ENCODE measurements at regions not wholly inside any gene's neighbourhood (a gene's known extent, or its start where the extent isn't known, plus 50 kb on each side); places are given as distances from the start of the nearest gene placed in this dataset.

DNA sequence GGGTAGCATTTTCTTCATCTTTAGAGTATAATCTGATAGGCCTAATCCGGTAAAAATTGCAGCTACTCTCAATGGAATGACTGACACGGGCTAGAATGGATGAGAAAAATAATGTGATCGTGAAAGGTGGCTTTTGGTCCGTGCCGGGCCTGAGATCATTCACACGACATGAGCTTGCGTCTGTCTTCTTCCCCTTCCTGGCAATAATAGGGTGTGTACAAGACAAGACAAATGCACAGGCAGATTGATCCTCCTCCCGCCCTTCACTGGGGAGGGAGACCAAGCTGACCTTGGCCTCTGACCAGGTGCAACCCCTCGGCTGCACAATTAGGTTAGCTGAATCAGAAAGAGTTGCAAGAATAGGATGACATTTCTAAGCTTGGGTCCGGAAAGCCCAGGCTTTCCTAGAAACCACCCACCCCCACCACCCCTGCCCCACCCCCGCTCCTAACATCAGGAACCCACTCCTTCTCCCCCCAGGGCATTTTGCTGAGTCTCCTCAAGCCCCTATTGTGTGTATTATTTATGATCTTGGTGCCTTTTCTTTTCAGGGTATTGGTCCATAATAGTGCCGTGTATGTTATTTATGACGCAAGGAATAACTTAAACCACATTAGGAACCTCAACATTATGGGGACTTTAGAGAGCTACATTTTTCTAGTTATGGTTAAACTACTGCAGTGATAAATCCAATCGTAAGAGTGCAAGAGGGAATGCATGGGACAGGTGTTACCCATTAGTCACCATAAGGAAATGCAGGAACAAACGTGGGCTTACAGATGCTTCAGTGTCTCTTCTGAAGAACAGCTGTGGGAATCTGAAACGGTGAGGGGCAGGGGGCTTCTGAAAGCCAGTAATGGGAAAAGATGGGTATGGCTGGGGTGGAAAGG, 540.1 kb upstream of the PSMD7 start:
- no peaks in the 10 kb centered on the region for H3K23me2 ChIP-seq (ENCODE audit: low read depth, low read length)
- H2AK5ac ChIP-seq (ENCODE audit: low read depth, low read length), result no peak overlapping the region
- CTCF ChIA-PET (ENCODE audit: partially characterized antibody), result interaction anchor here (1.0 to 1.2 kb wide), 4 partner anchors 13 to 122 kb away, joined by 3 to 6 read pairs (median 3); no protein-coding TSS in a partner anchor
- H4K20me1 ChIP-seq (replicated peaks in 1 of 2; ENCODE audit: control insufficient read depth in 1 of 2, insufficient read depth in 2 of 2, low read length in 2 of 2), result no peaks in the 10 kb centered on the region
- peaks cover 6 to 7% of the 10 kb centered on the region in 2 experiments; a peak in 3 of 4 replicates for H3K9me3 ChIP-seq (ENCODE audit: insufficient read depth in 2 of 2, low read depth in 1 of 2, low read length in 1 of 2)
- H3K27ac ChIP-seq (ENCODE audit: low read depth, low read length), result no peak overlapping the region
- no peak overlapping the region for H2BK20ac ChIP-seq (ENCODE audit: low read length)
- no peak overlapping the region for H3K4me2 ChIP-seq (ENCODE audit: insufficient read depth in 1 of 2, low read depth in 2 of 2, low read length in 2 of 2)
- no peak overlapping the region for H3K56ac ChIP-seq (replicated peaks; ENCODE audit: insufficient read length, low read depth, low read length)
- H2BK15ac ChIP-seq (ENCODE audit: low read length), result no peak overlapping the region
- no peak overlapping the region for H3K4ac ChIP-seq (replicated peaks; ENCODE audit: insufficient read length, low read depth, low read length)
- H3K18ac ChIP-seq (ENCODE audit: extremely low read depth, low read length), result no peak overlapping the region
- DNase-seq (ENCODE audit: low read depth in 1 of 2, low spot score in 2 of 2), result no peak
- no peak overlapping the region for H4K8ac ChIP-seq (ENCODE audit: extremely low read depth, insufficient read depth, low read length)
- H3K79me2 ChIP-seq (ENCODE audit: control insufficient read depth in 1 of 2, insufficient read depth in 2 of 2, low read length in 2 of 2), result no peaks in the 10 kb centered on the region
- 87% methylated on average over 16 of the region's 16 CpGs; no CpG with 5 or more reads in 1 of the 2 experiments for WGBS, 2 experiments (ENCODE audit: extremely low coverage in 1 of 2, insufficient coverage in 1 of 2, insufficient read length in 1 of 2, insufficient replicate concordance in 2 of 2, low coverage in 1 of 2, low lambda C conversion rate in 2 of 2, missing lambda C conversion rate in 1 of 2)
- H2BK12ac ChIP-seq (ENCODE audit: low read depth, low read length), result no peak overlapping the region
- no peak overlapping the region for H3K14ac ChIP-seq (ENCODE audit: insufficient read length)
- FAIRE-seq, result no peak
- H3K36me3 ChIP-seq (ENCODE audit: control insufficient read depth in 2 of 4, insufficient read depth in 4 of 4, low read length in 3 of 4), result no peaks in the 10 kb centered on the region
- H4K91ac ChIP-seq (replicated peaks; ENCODE audit: insufficient read length, low read length), result no peak overlapping the region
- POLR2A ChIA-PET (ENCODE audit: partially characterized antibody), result no interaction called here
- no peaks in the 10 kb centered on the region for H3K79me1 ChIP-seq (ENCODE audit: low read depth, low read length)
- no peak overlapping the region for H3K23ac ChIP-seq (ENCODE audit: insufficient read length)
- H3K9ac ChIP-seq (replicated peaks in 1 of 4; ENCODE audit: extremely low read depth in 1 of 4, low read depth in 3 of 4, low read length in 3 of 4), result no peak overlapping the region; a peak in 1 of 7 replicates
- H2AFZ ChIP-seq (ENCODE audit: low read length), result no peak overlapping the region
- no peak overlapping the region for H3K4me3 ChIP-seq (ENCODE audit: extremely low read depth in 1 of 4, insufficient read depth in 2 of 4, low read depth in 3 of 4, low read length in 4 of 4)
- no peak overlapping the region for H4K5ac ChIP-seq (ENCODE audit: insufficient read length, low read depth, low read length)
- no peaks in the 10 kb centered on the region for H3K27me3 ChIP-seq (replicated peaks in 1 of 4; ENCODE audit: control insufficient read depth in 3 of 4, extremely low read depth in 1 of 4, insufficient read depth in 3 of 4, low read length in 3 of 4)
- no peak overlapping the region for H2BK120ac ChIP-seq (replicated peaks; ENCODE audit: low read depth, low read length)
- H2BK5ac ChIP-seq (ENCODE audit: low read depth, low read length), result no peak overlapping the region
- no peaks in the 10 kb centered on the region for H3K4me1 ChIP-seq (replicated peaks in 1 of 4; ENCODE audit: control insufficient read depth in 3 of 4, insufficient read depth in 4 of 4, low read length in 3 of 4)
- TF ChIP-seq, protein P1, sequence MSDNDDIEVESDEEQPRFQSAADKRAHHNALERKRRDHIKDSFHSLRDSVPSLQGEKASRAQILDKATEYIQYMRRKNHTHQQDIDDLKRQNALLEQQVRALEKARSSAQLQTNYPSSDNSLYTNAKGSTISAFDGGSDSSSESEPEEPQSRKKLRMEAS (IDR thresholded peaks at IDR 0.05), result no peak
- TF ChIP-seq CEBPB (IDR thresholded peaks at IDR 0.05; ENCODE audit: low read depth, low read length) (no peak), SUZ12 (IDR thresholded peaks at IDR 0.05; ENCODE audit: low read length) (no peak), KDM1A (IDR thresholded peaks at IDR 0.05; ENCODE audit: borderline replicate concordance, low read length) (no peak), NRF1 (IDR thresholded peaks at IDR 0.05; ENCODE audit: low read depth, low read length) (no peak), TEAD4 (IDR thresholded peaks at IDR 0.05; ENCODE audit: low read depth, low read length) (no peak), SP4 (IDR thresholded peaks at IDR 0.05; ENCODE audit: low read length) (no peak), GTF2F1 (IDR thresholded peaks at IDR 0.05; ENCODE audit: borderline replicate concordance, low read depth, low read length) (no peak), JUN (IDR thresholded peaks at IDR 0.05; ENCODE audit: low read depth, low read length) (no peak), SP2 (IDR thresholded peaks at IDR 0.05; ENCODE audit: low read length) (no peak), RBBP5 (IDR thresholded peaks at IDR 0.05; ENCODE audit: borderline replicate concordance, low read depth, low read length) (no peak), EZH2 (IDR thresholded peaks at IDR 0.05; ENCODE audit: low read depth, low read length, severe bottlenecking) (no peak), EP300 (IDR thresholded peaks at IDR 0.05; ENCODE audit: borderline replicate concordance in 1 of 2, low read depth in 2 of 2, low read length in 2 of 2) (no peak)

Data from H1 (cell line).